Fibroblast of lung (primary cell): ENCODE measurements at regions not wholly inside any gene's neighbourhood (a gene's known extent, or its start where the extent isn't known, plus 50 kb on each side); places are given as distances from the start of the nearest gene placed in this dataset.
A peak's percentile ranks its signal among the peaks of the same experiment; 100 is the strongest.

Experiments used
- DNase-seq, 2 donors: peaks; one replicate each; pipeline versions ENCODE4 v3.0.0 to v3.0.0-alpha.2; 2010; ENCODE audit warnings: low read depth in 2 of 2
- H2AFZ ChIP-seq: 2 replicates; pipeline ENCODE4 v1.5.1; 2012; ENCODE audit warnings: low read length, control low read depth, inconsistent platforms
- H3K27ac ChIP-seq: 2 replicates; pipeline ENCODE4 v1.5.1; 2011; ENCODE audit warnings: low read length, control low read depth; ENCODE audit not compliant: insufficient read depth
- H3K27me3 ChIP-seq: 2 replicates; pipeline ENCODE4 v1.5.1; 2011; ENCODE audit warnings: mild to moderate bottlenecking, low read length; ENCODE audit not compliant: control insufficient read depth, insufficient read depth
- H3K36me3 ChIP-seq: 2 replicates; pipeline ENCODE4 v1.5.1; 2011; ENCODE audit warnings: low read length; ENCODE audit not compliant: control insufficient read depth, insufficient read depth
- H3K4me1 ChIP-seq: 2 replicates; pipeline ENCODE4 v1.5.1; 2011; ENCODE audit warnings: low read length; ENCODE audit not compliant: control insufficient read depth, insufficient read depth; ENCODE audit errors: extremely low read depth
- H3K4me2 ChIP-seq: 2 replicates; pipeline ENCODE4 v1.5.1; 2011; ENCODE audit warnings: low read length, control low read depth; ENCODE audit not compliant: insufficient read depth; ENCODE audit errors: extremely low read depth
- H3K4me3 ChIP-seq, 4 experiments: fragments of 200-600 bp in 1 of 4; sonication (generic) in 1 of 4; replicated peaks in 1 of 4; 2 replicates each; pipeline ENCODE4 v1.5.1; 2011 to 2016; ENCODE audit warnings: low read length in 4 of 4, low read depth in 3 of 4, mild to moderate bottlenecking in 3 of 4, control low read depth in 2 of 4, inconsistent platforms in 1 of 4, mixed read lengths in 1 of 4; ENCODE audit not compliant: insufficient read depth in 1 of 4; ENCODE audit errors: control extremely low read depth in 1 of 4
- H3K79me2 ChIP-seq: 2 replicates; pipeline ENCODE4 v1.5.1; 2012; ENCODE audit warnings: mild to moderate bottlenecking, low read length, inconsistent platforms; ENCODE audit not compliant: control insufficient read depth, insufficient read depth
- H3K9ac ChIP-seq: 2 replicates; pipeline ENCODE4 v1.5.1; 2011; ENCODE audit warnings: mild to moderate bottlenecking, low read length, control low read depth; ENCODE audit not compliant: insufficient read depth
- H3K9me3 ChIP-seq: 2 replicates; pipeline ENCODE4 v1.5.1; 2012; ENCODE audit warnings: low read depth, low read length; ENCODE audit not compliant: control insufficient read depth, insufficient read depth
- H4K20me1 ChIP-seq: 2 replicates; pipeline ENCODE4 v1.5.1; 2011; ENCODE audit warnings: low read length; ENCODE audit not compliant: control insufficient read depth, insufficient read depth; ENCODE audit errors: extremely low read depth
- EZH2 ChIP-seq: IDR thresholded peaks from 2 replicates; pipeline ENCODE4 v1.5.1; 2012; ENCODE audit warnings: low read length, control low read depth, mild to moderate bottlenecking; ENCODE audit errors: missing control alignments
- TF ChIP-seq, protein P1 (sequence below), 2 donors: IDR thresholded peaks in 1 of 2; conservative IDR thresholded peaks in 1 of 2; 1 replicate in 1 of 2; 2 replicates in 1 of 2; pipeline ENCODE4 v1.5.1; 2011 to 2012; ENCODE audit warnings: low read length in 2 of 2, control low read depth in 1 of 2, inconsistent platforms in 1 of 2, low read depth in 1 of 2, mild to moderate bottlenecking in 1 of 2

DNA sequence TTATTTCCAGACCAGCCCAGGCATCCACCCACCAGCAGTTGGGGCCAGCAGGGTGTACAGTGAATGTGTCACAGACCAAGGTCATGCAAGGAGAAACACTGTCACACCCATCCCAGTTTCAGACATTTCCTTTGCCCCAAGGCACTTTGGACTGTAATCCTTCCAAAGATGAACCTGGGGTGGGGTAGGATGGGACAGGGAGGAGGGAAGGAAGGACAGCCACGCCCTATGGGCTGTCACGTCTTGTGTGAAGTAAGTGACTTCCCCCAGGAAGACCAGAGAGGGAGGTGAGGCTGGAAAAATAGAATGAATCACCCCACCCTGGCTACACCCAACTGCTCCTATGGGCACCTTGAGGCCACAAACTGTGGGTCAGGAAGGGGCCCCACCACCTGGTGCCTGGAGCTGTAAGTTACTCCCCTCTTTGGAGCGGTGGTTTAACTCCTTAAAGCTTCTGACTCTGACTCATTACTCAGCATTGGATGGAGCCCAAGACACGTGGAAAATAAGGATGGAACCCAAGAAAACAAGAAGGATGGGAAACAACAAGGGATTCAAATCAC lies 349.9 kb upstream of the KLF3 start:
- peaks cover 2% of the 10 kb centered on the region for H3K4me1 ChIP-seq
- H4K20me1 ChIP-seq, result no peaks in the 10 kb centered on the region
- no peak overlapping the region for H3K27ac ChIP-seq
- no peaks in the 10 kb centered on the region for H3K79me2 ChIP-seq
- TF ChIP-seq, protein P1, sequence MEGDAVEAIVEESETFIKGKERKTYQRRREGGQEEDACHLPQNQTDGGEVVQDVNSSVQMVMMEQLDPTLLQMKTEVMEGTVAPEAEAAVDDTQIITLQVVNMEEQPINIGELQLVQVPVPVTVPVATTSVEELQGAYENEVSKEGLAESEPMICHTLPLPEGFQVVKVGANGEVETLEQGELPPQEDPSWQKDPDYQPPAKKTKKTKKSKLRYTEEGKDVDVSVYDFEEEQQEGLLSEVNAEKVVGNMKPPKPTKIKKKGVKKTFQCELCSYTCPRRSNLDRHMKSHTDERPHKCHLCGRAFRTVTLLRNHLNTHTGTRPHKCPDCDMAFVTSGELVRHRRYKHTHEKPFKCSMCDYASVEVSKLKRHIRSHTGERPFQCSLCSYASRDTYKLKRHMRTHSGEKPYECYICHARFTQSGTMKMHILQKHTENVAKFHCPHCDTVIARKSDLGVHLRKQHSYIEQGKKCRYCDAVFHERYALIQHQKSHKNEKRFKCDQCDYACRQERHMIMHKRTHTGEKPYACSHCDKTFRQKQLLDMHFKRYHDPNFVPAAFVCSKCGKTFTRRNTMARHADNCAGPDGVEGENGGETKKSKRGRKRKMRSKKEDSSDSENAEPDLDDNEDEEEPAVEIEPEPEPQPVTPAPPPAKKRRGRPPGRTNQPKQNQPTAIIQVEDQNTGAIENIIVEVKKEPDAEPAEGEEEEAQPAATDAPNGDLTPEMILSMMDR (conservative IDR thresholded peaks at IDR 0.05 in 1 of 2, IDR thresholded peaks at IDR 0.05 in 1 of 2; ENCODE audit: low read depth in 1 of 2, low read length in 2 of 2), result no peak
- TF ChIP-seq EZH2, result no peak
- H3K27me3 ChIP-seq, result no peaks in the 10 kb centered on the region
- no peak overlapping the region for H2AFZ ChIP-seq
- H3K9me3 ChIP-seq, result no peaks in the 10 kb centered on the region
- peak; percentile 65 to 70 for DNase-seq
- H3K36me3 ChIP-seq, result no peaks in the 10 kb centered on the region
- no peak overlapping the region for H3K9ac ChIP-seq
- no peak overlapping the region for H3K4me2 ChIP-seq
- no peak overlapping the region for H3K4me3 ChIP-seq

DNA sequence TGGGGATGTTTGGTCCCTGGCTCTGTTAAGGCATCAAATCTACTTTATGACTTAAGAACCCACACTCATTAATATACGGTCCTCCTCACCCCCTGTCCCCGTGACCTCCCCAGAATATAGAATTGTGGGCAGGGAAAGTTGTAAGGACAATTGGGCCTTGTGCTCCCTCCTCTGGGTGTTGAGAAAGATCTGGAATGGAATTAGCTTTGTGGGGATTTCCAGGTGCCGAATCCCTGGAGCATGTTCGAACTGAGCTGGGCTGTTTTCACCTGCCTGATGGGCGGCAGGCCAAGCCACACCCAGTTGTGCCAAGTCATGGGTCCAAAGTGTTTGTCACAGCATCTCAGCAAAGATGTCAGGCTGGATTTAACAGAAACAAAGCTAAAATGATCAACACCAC lies 349.3 kb upstream of the KLF3 start:
- H3K9ac ChIP-seq, result no peak overlapping the region
- H3K79me2 ChIP-seq, result no peaks in the 10 kb centered on the region
- H3K27ac ChIP-seq, result no peak overlapping the region
- no peak overlapping the region for H3K4me2 ChIP-seq
- H2AFZ ChIP-seq, result no peak overlapping the region
- DNase-seq, result no peak
- no peaks in the 10 kb centered on the region for H3K9me3 ChIP-seq
- no peaks in the 10 kb centered on the region for H3K36me3 ChIP-seq
- H3K27me3 ChIP-seq, result no peaks in the 10 kb centered on the region
- H4K20me1 ChIP-seq, result no peaks in the 10 kb centered on the region
- no peak overlapping the region for H3K4me3 ChIP-seq
- TF ChIP-seq, protein P1 (conservative IDR thresholded peaks at IDR 0.05 in 1 of 2, IDR thresholded peaks at IDR 0.05 in 1 of 2; ENCODE audit: low read depth in 1 of 2, low read length in 2 of 2), result no peak
- TF ChIP-seq EZH2, result no peak
- peaks cover 7% of the 10 kb centered on the region for H3K4me1 ChIP-seq

DNA sequence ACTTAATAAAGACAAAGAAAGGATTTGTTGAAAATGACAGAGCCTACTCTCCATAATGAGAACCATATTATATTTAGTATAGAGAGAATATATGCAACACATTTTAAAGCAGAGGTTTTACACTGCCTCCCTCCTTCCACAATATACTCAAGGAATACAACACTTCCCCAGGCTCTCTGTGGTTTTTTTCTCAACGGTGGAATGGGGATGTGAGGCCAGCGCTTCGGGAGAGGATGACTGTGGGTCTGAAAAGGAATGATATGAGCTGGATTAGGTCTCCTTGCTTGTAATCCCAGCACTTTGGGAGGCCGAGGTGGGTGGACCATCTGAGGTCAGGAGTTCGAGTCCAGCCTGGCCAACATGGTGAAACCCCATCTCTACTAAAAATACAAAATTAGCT lies 348.7 kb upstream of the KLF3 start:
- H3K4me2 ChIP-seq, result no peak overlapping the region
- no peaks in the 10 kb centered on the region for H3K79me2 ChIP-seq
- no peak overlapping the region for H3K9ac ChIP-seq
- peak in 1 of 2 donors; percentile 43 for DNase-seq
- H3K27me3 ChIP-seq, result no peaks in the 10 kb centered on the region
- TF ChIP-seq, protein P1 (conservative IDR thresholded peaks at IDR 0.05 in 1 of 2, IDR thresholded peaks at IDR 0.05 in 1 of 2; ENCODE audit: low read depth in 1 of 2, low read length in 2 of 2), result no peak
- TF ChIP-seq EZH2, result no peak
- no peaks in the 10 kb centered on the region for H3K9me3 ChIP-seq
- no peak overlapping the region for H2AFZ ChIP-seq
- H3K4me1 ChIP-seq, result peaks cover 7% of the 10 kb centered on the region
- H3K4me3 ChIP-seq, result no peak overlapping the region
- no peak overlapping the region for H3K27ac ChIP-seq
- H4K20me1 ChIP-seq, result no peaks in the 10 kb centered on the region
- H3K36me3 ChIP-seq, result no peaks in the 10 kb centered on the region
